Activated naive CD4-positive, alpha-beta T cell treated with anti-CD3 and anti-CD28 coated beads, Interleukin-2, amount 50 U/mL, for 16 hours (primary cell): ENCODE measurements at regions not wholly inside any gene's neighbourhood (a gene's known extent, or its start where the extent isn't known, plus 50 kb on each side); places are given as distances from the start of the nearest gene placed in this dataset.

Source experiments
- DNase-seq: peaks from one replicate; pipeline ENCODE4 v3.0.0-alpha.2; 2020

DNA sequence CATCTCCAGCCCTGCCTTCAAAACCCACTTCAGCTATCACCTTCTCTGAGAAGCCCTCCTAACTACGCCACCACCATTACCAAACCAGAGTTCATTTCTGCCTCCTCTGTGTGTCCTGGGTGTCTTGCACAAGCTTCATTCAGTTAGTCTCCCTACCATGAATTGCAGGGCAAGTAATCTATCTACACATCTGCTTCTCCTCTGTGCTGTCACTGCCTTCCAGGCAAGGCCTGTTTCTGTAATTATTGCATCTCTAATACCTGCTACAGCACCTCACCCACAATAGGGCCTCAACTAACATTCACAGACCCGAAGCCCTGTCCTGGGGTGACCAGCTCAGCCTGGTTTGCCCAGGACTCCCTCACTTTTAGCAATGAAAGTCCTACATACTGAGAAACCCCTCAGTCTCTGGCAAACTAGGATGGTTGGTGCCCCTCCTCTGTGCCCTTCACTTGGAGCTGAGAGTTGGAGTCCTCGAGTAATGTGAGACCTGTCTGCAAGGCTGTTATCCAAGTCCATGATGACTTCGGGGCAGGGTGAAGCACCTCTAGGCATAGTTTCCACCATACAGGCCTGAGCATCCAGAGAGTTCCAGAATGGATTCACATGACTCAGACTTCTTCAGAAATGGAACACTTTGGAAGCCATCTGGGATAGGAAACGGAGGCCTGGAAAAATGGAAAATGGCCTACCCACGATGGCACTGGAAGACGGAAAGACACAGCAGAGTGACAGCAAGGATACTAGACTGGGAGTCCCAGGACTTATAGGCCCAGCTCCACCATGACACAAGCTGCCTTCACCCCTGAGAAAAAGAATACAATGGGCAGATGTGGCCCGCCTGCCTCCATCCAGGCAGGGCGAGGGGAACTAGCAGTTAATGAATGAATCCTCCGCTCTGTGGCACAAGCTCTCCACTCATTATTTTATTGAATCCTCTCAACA lies 269.3 kb downstream of the BUD13 start:
- no peak for DNase-seq

DNA sequence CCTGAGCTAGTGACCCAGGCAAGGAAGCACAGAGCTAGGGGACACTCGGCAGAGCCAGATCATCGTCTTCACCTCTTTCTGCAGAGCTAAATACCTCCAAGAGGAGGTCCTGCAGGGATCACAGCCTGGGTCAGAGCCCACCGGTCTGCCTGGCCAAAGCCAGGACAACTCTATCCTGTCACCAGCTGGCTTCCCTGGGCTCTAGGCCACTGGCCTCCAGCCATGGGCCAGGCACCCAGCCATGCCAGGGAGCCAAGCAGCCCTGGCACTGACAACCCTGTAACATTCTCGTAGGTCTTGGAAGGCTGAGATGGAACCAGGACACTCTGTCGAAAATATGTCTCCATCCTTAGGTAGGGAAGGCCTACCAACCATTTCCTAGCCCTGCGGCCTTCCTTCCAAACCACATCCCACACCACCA lies 270.1 kb downstream of the BUD13 start:
- no peak for DNase-seq

DNA sequence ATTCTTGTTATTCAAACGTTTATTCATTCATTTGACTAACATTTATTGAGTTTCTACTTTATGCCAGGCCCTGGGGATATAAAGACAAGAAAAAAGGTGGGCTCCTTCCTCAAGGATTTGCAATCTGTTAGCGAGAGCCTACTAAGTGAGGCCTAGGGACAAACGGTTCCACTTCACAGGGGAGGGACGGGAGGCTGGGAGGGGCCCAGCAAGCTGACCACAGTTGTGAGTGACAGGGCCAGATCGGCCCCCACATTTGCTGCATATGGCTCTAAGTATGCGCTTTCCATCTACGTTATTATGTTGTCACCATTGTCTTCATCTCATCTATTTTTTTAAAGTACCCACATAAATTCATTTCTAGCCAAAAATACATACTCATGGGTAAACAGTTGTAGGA lies 271.1 kb downstream of the BUD13 start:
- DNase-seq = no peak

DNA sequence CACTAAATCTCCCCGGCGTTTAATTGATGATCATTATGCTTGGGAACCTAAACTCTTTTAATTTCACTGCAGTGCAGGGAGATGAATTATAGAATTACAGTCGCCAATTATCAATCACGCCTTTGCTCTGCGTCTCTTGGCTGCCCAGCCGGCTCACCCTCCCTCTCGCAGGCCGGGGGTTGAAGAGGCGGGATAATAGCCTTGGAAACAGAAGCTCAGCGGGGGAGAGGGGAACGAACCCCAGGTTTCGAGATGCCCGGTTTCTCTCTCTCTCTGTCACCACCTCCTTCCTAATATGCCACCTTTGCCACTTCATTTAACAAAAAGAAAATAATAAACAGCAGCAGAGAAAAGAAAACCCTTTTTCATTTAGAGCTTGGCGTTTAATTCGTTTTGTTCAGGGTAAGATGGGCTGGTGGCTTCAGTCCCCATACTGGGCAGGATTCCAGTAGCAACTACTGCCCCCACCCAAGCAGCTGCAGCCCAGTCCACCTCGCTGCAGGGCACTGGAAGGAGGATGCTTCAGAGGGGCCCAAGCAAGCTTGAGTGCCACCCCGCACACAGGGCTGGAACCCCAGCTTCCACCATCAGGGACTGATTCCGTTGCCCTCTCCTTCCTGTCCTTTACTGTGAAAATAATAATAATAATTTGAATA lies 271.7 kb downstream of the BUD13 start:
- no peak for DNase-seq

DNA sequence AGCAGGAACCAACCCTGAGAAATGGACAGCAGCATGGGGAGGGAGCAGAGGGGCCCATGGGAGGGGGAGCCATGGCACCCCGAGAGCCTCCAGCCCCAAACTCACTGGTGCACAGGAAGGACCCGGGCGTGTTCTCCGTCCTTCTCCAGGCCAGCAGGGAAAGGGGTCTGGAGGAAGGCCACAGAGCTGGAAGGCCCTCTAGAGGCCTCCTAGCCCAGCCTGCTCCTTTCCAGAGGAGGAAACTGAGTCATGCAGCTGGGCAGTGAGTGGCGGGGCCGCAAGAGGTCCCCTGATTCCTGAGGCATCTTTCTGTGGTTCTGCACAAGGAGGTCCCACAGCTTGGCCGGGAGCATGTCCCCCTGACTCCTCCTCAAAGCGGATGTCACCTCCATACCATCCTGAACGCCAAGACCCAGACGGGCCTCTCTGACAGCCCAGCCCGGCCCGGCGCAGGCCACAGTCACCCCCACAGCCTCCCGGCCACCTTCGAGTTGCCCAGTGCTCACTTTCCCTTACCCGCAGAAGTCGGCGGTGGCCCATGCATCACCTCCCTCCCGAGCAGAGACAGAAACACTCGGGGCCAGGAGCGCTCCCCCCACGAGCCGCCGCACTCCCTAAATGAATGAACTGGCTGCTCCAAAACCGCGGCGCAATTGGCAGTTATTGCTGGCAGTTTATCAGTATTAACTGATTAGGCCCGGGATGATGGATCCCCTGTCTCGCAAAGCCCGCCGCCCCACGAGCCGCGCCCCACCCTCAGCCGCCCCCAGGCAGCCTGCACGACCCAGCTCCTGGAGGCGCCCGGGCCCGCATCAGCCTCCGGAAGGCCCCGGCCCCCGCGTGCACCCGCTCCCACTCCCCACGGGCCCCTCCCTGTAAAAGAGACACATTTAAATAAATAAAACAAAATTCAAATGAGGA lies 272.5 kb downstream of the BUD13 start:
- DNase-seq = no peak

DNA sequence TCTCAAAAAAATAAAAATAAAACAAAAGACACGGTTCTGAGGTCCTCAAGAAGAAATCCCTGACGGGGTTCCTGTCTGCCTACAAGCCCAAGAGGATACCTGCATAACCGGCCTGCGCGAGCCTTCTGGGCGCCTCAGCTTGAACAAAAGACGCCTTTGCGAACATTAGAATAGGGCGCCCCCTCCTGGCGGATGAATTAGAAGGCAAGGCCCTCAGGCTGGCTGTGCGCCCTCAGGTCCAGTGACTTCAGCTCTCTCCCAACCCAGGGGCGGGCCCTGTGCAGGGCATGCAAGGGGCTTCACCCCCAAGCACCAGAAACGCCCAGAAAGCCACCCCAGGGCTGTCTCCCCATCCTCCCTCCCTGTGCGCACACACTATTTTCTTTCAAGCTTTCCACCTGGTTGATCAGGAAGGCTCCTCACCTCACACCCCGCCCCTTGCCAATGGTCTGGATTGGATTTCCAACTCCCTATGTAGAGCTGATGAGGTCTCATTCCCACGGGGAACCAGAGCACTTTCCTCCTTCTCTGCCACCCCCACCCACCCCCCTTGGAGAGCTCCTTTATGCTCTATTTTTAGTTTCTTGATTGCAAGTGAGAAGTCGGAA lies 273.3 kb downstream of the BUD13 start:
- no peak for DNase-seq

DNA sequence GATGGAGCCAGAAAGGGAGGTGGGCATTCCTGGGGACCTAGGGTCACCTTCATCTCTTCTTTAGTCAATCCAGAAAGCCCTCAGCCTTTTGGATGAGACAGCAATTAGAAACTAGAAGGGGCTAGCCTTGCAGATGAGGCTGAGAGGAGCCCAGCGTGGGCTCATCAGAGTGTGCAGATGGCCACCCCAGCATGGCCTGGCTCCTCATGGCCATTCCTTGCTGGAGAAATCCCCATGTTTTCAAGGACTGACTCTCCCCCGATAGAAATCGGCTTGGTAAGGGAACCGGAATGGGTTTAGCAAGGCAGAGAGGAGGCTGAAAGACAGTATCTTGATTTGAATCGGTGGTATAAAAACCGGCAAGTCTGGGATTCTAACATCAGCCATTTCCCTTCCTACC lies 274.6 kb downstream of the BUD13 start:
- DNase-seq = no peak

GRCh38 chr11:116492600-116492999 lies 280.2 kb downstream of the BUD13 start:
- no peak for DNase-seq

DNA sequence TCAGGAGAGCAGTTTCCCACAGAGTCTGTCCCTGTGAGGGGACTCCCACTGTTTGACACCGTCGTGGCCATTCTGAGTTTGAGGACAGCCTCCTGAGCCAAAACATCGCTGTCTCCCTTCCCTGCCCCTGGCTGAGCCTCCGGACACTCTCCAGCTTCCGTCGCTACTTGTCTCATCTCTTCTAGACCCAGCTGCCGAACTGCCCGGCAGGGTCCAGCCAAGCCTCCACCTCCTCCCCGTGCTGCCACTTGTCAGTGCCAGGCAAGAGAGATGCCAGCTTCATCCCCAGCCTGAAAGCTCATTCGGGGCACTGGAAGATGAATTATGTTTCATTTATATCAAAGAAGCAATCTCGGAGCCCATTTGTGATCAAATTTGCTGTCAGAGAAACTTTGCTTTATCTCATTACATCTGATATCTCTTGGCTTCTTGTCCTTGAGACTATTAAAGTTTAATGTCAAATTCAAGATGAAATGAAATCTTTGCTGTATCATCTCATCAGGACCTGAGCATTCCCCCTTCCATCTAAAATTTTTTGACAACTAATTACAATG lies 283.9 kb downstream of the BUD13 start:
- no peak for DNase-seq

DNA sequence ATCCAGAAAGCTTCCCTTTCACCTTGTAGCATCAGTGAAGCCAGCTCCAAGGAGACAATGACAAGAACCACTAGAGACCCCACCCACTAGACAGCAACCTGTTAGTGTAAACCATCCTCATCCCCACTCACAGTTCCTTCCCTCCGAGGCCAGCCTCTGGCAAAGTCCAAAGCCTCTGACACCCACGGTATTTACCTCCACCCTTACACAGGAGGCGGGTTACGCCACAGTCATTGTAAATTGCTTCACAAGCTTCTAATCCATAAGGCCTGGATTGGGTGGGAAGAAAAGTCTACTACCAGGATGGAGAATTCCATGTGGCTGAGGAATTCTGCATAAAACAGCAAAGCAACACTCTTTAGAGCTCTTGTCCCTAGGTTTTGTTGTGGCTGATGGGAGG lies 287.4 kb downstream of the BUD13 start:
- no peak for DNase-seq

DNA sequence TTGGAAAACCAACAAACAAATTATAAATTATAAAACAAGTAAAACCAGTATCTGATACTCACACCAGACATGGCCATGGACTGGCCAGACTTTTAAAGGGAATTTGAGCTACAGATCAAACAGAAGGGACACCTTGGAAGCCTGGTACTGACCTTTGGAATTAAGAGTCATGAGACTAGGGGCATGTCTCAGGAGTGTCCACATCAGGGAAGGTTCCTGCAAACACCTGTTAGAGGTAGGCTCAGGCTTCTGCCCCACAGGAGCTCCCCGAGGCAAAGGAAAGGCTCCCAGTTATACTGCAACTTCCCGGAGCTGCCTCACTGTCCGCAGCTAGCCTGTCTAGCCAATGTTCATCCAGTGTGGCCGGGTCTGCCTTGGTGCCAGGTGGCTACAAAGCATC lies 290.1 kb downstream of the BUD13 start:
- no peak for DNase-seq

DNA sequence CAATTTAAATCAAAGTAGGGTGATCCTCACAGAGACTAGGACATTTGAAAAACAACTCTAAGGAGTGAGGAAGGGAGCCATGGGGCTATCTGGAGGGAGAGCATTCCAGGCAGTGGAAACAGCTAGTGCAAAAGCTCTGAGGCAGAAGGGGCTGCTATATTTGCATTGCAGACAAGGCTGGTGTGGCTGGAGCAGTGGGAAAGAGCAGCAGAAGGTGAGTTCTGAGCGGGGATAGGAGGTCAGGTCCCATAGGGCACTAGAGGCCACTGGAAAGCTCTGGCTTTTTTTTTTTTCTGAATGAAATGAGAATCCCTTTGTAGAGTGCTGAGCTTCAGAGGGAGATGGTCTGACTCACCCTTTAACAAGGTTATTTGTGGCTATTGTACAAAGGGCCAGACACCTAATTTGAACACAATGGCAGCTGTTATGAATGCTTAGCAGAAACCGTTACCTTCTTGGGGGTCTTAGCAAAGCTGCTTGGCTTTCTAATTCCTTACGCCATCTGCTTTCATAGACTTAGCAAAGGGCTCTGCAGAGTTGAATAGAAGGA lies 291.6 kb downstream of the BUD13 start:
- no peak for DNase-seq

GRCh38 chr11:116478669-116479668 lies 293.8 kb downstream of the BUD13 start:
- DNase-seq = no peak

DNA sequence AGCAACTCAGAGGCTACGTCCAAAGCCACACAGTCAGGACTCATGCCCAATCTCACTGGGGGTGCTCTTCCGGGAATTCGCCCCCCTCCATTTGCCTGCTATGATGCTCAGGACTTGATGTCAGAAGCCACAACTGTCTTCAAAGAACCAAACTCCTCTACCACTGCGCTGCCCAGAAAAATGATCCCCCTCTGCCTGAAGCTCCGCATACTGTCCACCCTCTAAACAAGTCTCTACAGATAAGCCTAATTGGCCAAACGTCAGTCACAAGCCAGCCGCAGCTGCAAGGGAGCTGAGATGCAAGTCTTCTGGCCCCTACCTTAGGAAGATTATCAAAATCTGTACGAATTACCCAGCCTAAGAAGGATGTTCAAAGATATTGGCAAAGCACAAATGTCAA lies 294.6 kb downstream of the BUD13 start:
- DNase-seq = no peak

GRCh38 chr11:116473790-116474346 lies 298.9 kb downstream of the BUD13 start:
- no peak for DNase-seq

DNA sequence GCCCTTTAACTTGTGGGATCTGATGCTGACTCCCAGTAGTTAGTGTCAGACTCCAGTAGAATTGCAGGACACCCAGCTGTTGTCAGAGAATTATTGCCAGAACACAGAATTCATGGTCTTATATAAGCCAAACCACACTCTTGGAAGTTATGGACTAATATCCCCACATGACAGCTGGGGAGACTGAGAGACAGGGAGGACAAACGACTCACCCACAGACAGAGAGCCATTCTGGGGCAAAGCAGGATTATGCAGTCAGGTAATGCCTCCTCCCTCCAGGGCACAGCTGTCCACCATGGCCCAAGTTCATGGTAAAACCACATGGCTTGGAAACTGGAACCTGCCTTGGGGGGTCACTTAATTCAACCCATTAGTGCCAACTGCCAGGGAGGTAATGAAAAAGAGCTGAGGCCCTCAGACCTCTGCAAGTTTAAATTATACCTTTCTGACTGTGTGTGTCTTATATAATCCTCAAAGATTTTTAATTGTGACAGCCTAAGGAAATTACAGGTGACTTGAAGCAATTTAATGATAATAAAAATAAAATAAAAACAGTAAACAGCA lies 299.5 kb downstream of the BUD13 start:
- DNase-seq = no peak

- DNase-seq = no peak
These were observed 300.1 kb downstream of the BUD13 start for GRCh38 chr11:116472651-116473050.

GRCh38 chr11:116471608-116472256 lies 301.1 kb downstream of the BUD13 start:
- DNase-seq = no peak

- DNase-seq = no peak
These were observed 304.1 kb downstream of the BUD13 start for GRCh38 chr11:116468699-116469098.

- DNase-seq = no peak
These were observed 305.0 kb downstream of the BUD13 start for GRCh38 chr11:116467823-116468222.
